ENCODE measurements at regions not wholly inside any gene's neighbourhood (a gene's known extent, or its start where the extent isn't known, plus 50 kb on each side); places are given as distances from the start of the nearest gene placed in this dataset.

- TF ChIP-seq REST (IDR thresholded peaks at IDR 0.05; ENCODE audit: insufficient read depth in 1 of 2, low read depth in 2 of 2, low read length in 2 of 2) (no peak), TAF1 (IDR thresholded peaks at IDR 0.05; ENCODE audit: borderline replicate concordance, insufficient read depth, low read length) (no peak), SIN3A (IDR thresholded peaks at IDR 0.05; ENCODE audit: borderline replicate concordance, insufficient read depth, low read length) (no peak), POLR2AphosphoS5 (IDR thresholded peaks at IDR 0.05; ENCODE audit: low read depth, low read length) (no peak), FOXP2 (optimal IDR thresholded peaks at IDR 0.05; ENCODE audit: borderline replicate concordance, extremely low read depth, extremely low read length, insufficient read depth) (no peak)
Observed at GRCh38 chr1:58949551-58950220, 165.8 kb upstream of the JUN start.

- TF ChIP-seq FOXP2 (optimal IDR thresholded peaks at IDR 0.05; ENCODE audit: borderline replicate concordance, extremely low read depth, extremely low read length, insufficient read depth), result no peak
- TF ChIP-seq TAF1 (IDR thresholded peaks at IDR 0.05; ENCODE audit: borderline replicate concordance, insufficient read depth, low read length), result no peak
- TF ChIP-seq POLR2AphosphoS5 (IDR thresholded peaks at IDR 0.05; ENCODE audit: low read depth, low read length), result no peak
- TF ChIP-seq SIN3A (IDR thresholded peaks at IDR 0.05; ENCODE audit: borderline replicate concordance, insufficient read depth, low read length), result no peak
- no peak for TF ChIP-seq REST (IDR thresholded peaks at IDR 0.05; ENCODE audit: insufficient read depth in 1 of 2, low read depth in 2 of 2, low read length in 2 of 2)
Observed at GRCh38 chr1:58950897-58951296, 167.1 kb upstream of the JUN start.

GRCh38 chr1:58964428-58964827, 180.6 kb upstream of the JUN start:
- no peak for TF ChIP-seq REST (IDR thresholded peaks at IDR 0.05; ENCODE audit: insufficient read depth in 1 of 2, low read depth in 2 of 2, low read length in 2 of 2)
- TF ChIP-seq POLR2AphosphoS5 (IDR thresholded peaks at IDR 0.05; ENCODE audit: low read depth, low read length), result no peak
- no peak for TF ChIP-seq TAF1 (IDR thresholded peaks at IDR 0.05; ENCODE audit: borderline replicate concordance, insufficient read depth, low read length)
- TF ChIP-seq FOXP2 (optimal IDR thresholded peaks at IDR 0.05; ENCODE audit: borderline replicate concordance, extremely low read depth, extremely low read length, insufficient read depth), result no peak
- TF ChIP-seq SIN3A (IDR thresholded peaks at IDR 0.05; ENCODE audit: borderline replicate concordance, insufficient read depth, low read length), result no peak

GRCh38 chr1:58964880-58965279, 181.0 kb upstream of the JUN start:
- TF ChIP-seq FOXP2 (optimal IDR thresholded peaks at IDR 0.05; ENCODE audit: borderline replicate concordance, extremely low read depth, extremely low read length, insufficient read depth) (no peak), POLR2AphosphoS5 (IDR thresholded peaks at IDR 0.05; ENCODE audit: low read depth, low read length) (no peak), REST (IDR thresholded peaks at IDR 0.05; ENCODE audit: insufficient read depth in 1 of 2, low read depth in 2 of 2, low read length in 2 of 2) (no peak), SIN3A (IDR thresholded peaks at IDR 0.05; ENCODE audit: borderline replicate concordance, insufficient read depth, low read length) (no peak), TAF1 (IDR thresholded peaks at IDR 0.05; ENCODE audit: borderline replicate concordance, insufficient read depth, low read length) (no peak)

Data from PFSK-1 (cell line).